K562 (cell line): ENCODE measurements at regions not wholly inside any gene's neighbourhood (a gene's known extent, or its start where the extent isn't known, plus 50 kb on each side); places are given as distances from the start of the nearest gene placed in this dataset.
"Not testable (repeated sequence)": the region's sequence is repeated elsewhere in the genome, so short reads cannot be mapped to it uniquely, and the experiment has no call there.

Experiments
- ATAC-seq: fragments of 200-7000 bp; cut with Tn5 transposase; 3 replicates; pipeline ENCODE4 v1.9.1; 2020; ENCODE audit warnings: moderate library complexity
- BruUV-seq: library from RNA; stranded (reverse); fragments of 400-500 nt; replicated peaks from 2 replicates; lab custom pipeline; 2021; lab: Mats Ljungman, UMichigan
- CTCF ChIA-PET: fragments of 300-600 bp; formaldehyde crosslinking; extraction: SDS; loops from one replicate; lab custom pipeline; 2021; ENCODE audit warnings: low intra/inter-chr PET ratio; lab: Yijun Ruan, JAX
- POLR2A ChIA-PET: fragments of 300-600, 350-650 bp; sonication (Branson Sonifier 250); formaldehyde crosslinking; extraction: SDS; loops from one replicate; lab custom pipeline; 2021; ENCODE audit warnings: antibody characterized with exemption, inconsistent platforms; lab: Yijun Ruan, JAX
- DNase-seq, 4 experiments: peaks; one replicate each; pipeline versions ENCODE4 v3.0.0 to v3.0.0-alpha.2; 2011 to 2018; ENCODE audit warnings: low spot score in 3 of 4, mixed read lengths in 3 of 4; ENCODE audit errors: extremely low read depth in 1 of 4
- FAIRE-seq: peaks from 2 replicates; lab custom pipeline; 2011; peaks lifted over from hg19 to GRCh38; lab: Jason Lieb, UNC
- H2AFZ ChIP-seq: 2 replicates; pipeline ENCODE4 v1.6.0; 2011; ENCODE audit warnings: low read depth, low read length, control low read depth, inconsistent platforms
- H3K27ac ChIP-seq: fragments of 200-600 bp; 3 replicates; pipeline ENCODE4 v1.8.0; 2011; ENCODE audit warnings: low read depth, mild to moderate bottlenecking, control low read depth, inconsistent platforms, low read length, moderate library complexity, mixed read lengths; ENCODE audit errors: extremely low read depth
- H3K27me3 ChIP-seq, 2 experiments: fragments of 300-600 bp in 1 of 2; 2 replicates in 1 of 2; 3 replicates in 1 of 2; pipeline versions ENCODE4 v1.6.0 to v1.8.0; 2011; ENCODE audit warnings: inconsistent platforms in 2 of 2, low read length in 2 of 2, mild to moderate bottlenecking in 1 of 2, mixed read lengths in 1 of 2, moderate library complexity in 1 of 2; ENCODE audit not compliant: control insufficient read depth in 2 of 2, insufficient read depth in 2 of 2
- H3K36me3 ChIP-seq: fragments of 300-600 bp; 3 replicates; pipeline ENCODE4 v1.8.0; 2011; ENCODE audit warnings: mild to moderate bottlenecking, low read length, inconsistent platforms; ENCODE audit not compliant: control insufficient read depth, insufficient read depth
- H3K4me1 ChIP-seq, 2 experiments: fragments of 200-600 bp in 1 of 2; replicated peaks in 1 of 2; 2 replicates in 1 of 2; 3 replicates in 1 of 2; pipeline versions ENCODE4 v1.5.1 to v1.8.0; 2011; ENCODE audit warnings: inconsistent platforms in 2 of 2, low read length in 2 of 2, mild to moderate bottlenecking in 1 of 2, mixed read lengths in 1 of 2, moderate library complexity in 1 of 2; ENCODE audit not compliant: control insufficient read depth in 2 of 2, insufficient read depth in 2 of 2
- H3K4me2 ChIP-seq: 2 replicates; pipeline ENCODE4 v1.6.1; 2011; ENCODE audit warnings: low read length, control low read depth, inconsistent platforms, mixed read lengths; ENCODE audit not compliant: insufficient read depth
- H3K4me3 ChIP-seq: fragments of 200-600 bp; sonication (generic), shearing (Covaris generic); 2 replicates; pipeline ENCODE4 v1.5.1; 2016; ENCODE audit warnings: control low read depth, inconsistent platforms
- H3K79me2 ChIP-seq: fragments of 200-600 bp; 3 replicates; pipeline ENCODE4 v1.8.0; 2011; ENCODE audit warnings: low read length, inconsistent platforms; ENCODE audit not compliant: control insufficient read depth, insufficient read depth
- H3K9ac ChIP-seq, 2 experiments: 2 replicates each; pipeline versions ENCODE4 v1.6.0 to v1.6.1; 2011; ENCODE audit warnings: low read depth in 2 of 2, low read length in 2 of 2, control low read depth in 1 of 2, inconsistent platforms in 1 of 2, mild to moderate bottlenecking in 1 of 2, mixed read lengths in 1 of 2; ENCODE audit not compliant: insufficient read depth in 1 of 2
- H3K9me1 ChIP-seq: one replicate; pipeline ENCODE4 v1.6.0; 2011; ENCODE audit warnings: inconsistent platforms, mild to moderate bottlenecking, low read length, moderate library complexity; ENCODE audit not compliant: control insufficient read depth, insufficient read depth
- H3K9me3 ChIP-seq: replicated peaks from 2 replicates; pipeline ENCODE4 v1.5.1; 2011; ENCODE audit warnings: low read depth, low read length, inconsistent platforms; ENCODE audit not compliant: control insufficient read depth, insufficient read depth
- H4K20me1 ChIP-seq: replicated peaks from 2 replicates; pipeline ENCODE4 v1.6.1; 2011; ENCODE audit warnings: low read length, inconsistent platforms, mixed read lengths; ENCODE audit not compliant: control insufficient read depth, insufficient read depth
- BHLHE40 ChIP-seq: IDR thresholded peaks from 2 replicates; pipeline ENCODE4 v1.6.1; 2011; ENCODE audit warnings: low read length, improper control_type of control experiment
- CREB5 ChIP-seq: fragments of 250-450 bp; sonication (Bioruptor Pico); IDR thresholded peaks from 2 replicates; pipeline ENCODE4 v1.5.0; 2020; ENCODE audit warnings: mild to moderate bottlenecking
- E2F8 ChIP-seq: fragments of 450-650 bp; IDR thresholded peaks from 2 replicates; pipeline ENCODE4 v1.7.1; 2018; ENCODE audit warnings: mild to moderate bottlenecking, low read depth; ENCODE audit not compliant: partially characterized antibody
- FOXM1 ChIP-seq, 2 experiments: fragments of 450-650 bp in 1 of 2; sonication (generic) in 1 of 2; formaldehyde crosslinking in 1 of 2; IDR thresholded peaks; 2 replicates each; pipeline versions ENCODE4 v1.6.1 to v1.9.0; 2017 to 2022; ENCODE audit warnings: low read depth in 2 of 2, mild to moderate bottlenecking in 2 of 2, missing genetic modification reagents in 1 of 2, moderate library complexity in 1 of 2
- MAFK ChIP-seq: IDR thresholded peaks from 2 replicates; pipeline ENCODE4 v1.6.1; 2011; ENCODE audit warnings: low read length, improper control_type of control experiment
- MYC ChIP-seq, 2 experiments: fragments of 250-450 bp in 1 of 2; sonication (Bioruptor Pico) in 1 of 2; IDR thresholded peaks; 2 replicates each; pipeline versions ENCODE4 v1.5.1 to v1.6.1; 2012 to 2021; ENCODE audit warnings: low read depth in 2 of 2, borderline replicate concordance in 1 of 2, improper control_type of control experiment in 1 of 2, low read length in 1 of 2, mild to moderate bottlenecking in 1 of 2, moderate library complexity in 1 of 2
- PCBP1 ChIP-seq: fragments of 200-400 bp; formaldehyde crosslinking; IDR thresholded peaks from 2 replicates; pipeline ENCODE4 v1.6.1; 2018; ENCODE audit warnings: mild to moderate bottlenecking, low read depth, low read length; ENCODE audit not compliant: poor library complexity, severe bottlenecking
- TRIM28 ChIP-seq: fragments of 450-650 bp; IDR thresholded peaks from 2 replicates; pipeline ENCODE4 v1.6.1; 2017
- ZNF146 ChIP-seq: IDR thresholded peaks from one replicate; pipeline ENCODE4 v1.6.1; 2018; ENCODE audit warnings: missing compliant biosample characterization; ENCODE audit not compliant: unreplicated experiment
- WGBS: fragments of 100-300 bp; shearing (Covaris generic); methylation state at CpG from one replicate; pipeline ENCODE4 v1.1.6; 2016; ENCODE audit warnings: low coverage, mixed read lengths; ENCODE audit not compliant: insufficient coverage; ENCODE audit errors: missing lambda C conversion rate; 5-methylcytosine and 5-hydroxymethylcytosine counted together
- in situ Hi-C: fragments of 300-500 bp; cut with MboI; formaldehyde crosslinking; loops from 4 replicates; pipeline ENCODE4 v1.15.0; 2018; ENCODE audit warnings: inconsistent platforms, mixed read lengths
- intact Hi-C: fragments of 100-400 bp; cut with micrococcal nuclease; formaldehyde crosslinking; loops from 2 replicates; pipeline ENCODE4 v1.14.2; 2022
- TF ChIP-seq, protein P1 (sequence below): fragments of 250-450 bp; sonication (Bioruptor Pico); IDR thresholded peaks from 2 replicates; pipeline ENCODE4 v1.8.0; 2021; ENCODE audit warnings: moderate library complexity, mild to moderate bottlenecking, inconsistent platforms

- H3K4me3 ChIP-seq, H3K4me1 ChIP-seq, H3K36me3 ChIP-seq, H3K79me2 ChIP-seq, CTCF ChIA-PET, BruUV-seq, POLR2A ChIA-PET, H3K27ac ChIP-seq, H4K20me1 ChIP-seq, FAIRE-seq, intact Hi-C loops, ATAC-seq, H3K4me2 ChIP-seq, H3K9ac ChIP-seq, H3K9me1 ChIP-seq, H3K27me3 ChIP-seq, H3K9me3 ChIP-seq, in situ Hi-C loops, H2AFZ ChIP-seq, DNase-seq: not testable (repeated sequence)
- peak; percentile 66 for TF ChIP-seq ZNF146 (CRISPR knock-in tag)
- 0% methylated on average over 2 of the region's 2 CpGs for WGBS
These were observed 207.6 kb downstream of the DEPDC1B start for GRCh38 chr5:60492358-60492757.

GRCh38 chr5:60490597-60491166, 209.3 kb downstream of the DEPDC1B start:
- Histone ChIP-seq H4K20me1 (no peaks in the 10 kb centered on the region), H3K4me3 (no peak overlapping the region), H3K9me3 (no peaks in the 10 kb centered on the region), H3K27ac (no peak overlapping the region), H3K4me2 (no peak overlapping the region), H3K36me3 (no peaks in the 10 kb centered on the region), H3K79me2 (no peaks in the 10 kb centered on the region), H3K9ac (no peak overlapping the region), H2AFZ (no peak overlapping the region), H3K9me1 (no peaks in the 10 kb centered on the region)
- BruUV-seq: no TSS peak
- 2% methylated on average over 4 of the region's 4 CpGs for WGBS
- no peak for FAIRE-seq
- no peak for DNase-seq
- ATAC-seq: no peak
- ChIA-PET CTCF (no interaction called here), POLR2A (no interaction called here)
- in situ Hi-C loops: no loop called here
- intact Hi-C loops: no loop called here
- TF ChIP-seq TRIM28: no peak
- no peak for TF ChIP-seq MAFK
- no peak for TF ChIP-seq E2F8
- no peak for TF ChIP-seq PCBP1
- no peak for TF ChIP-seq BHLHE40
- no peak for TF ChIP-seq CREB5 (CRISPR knock-in tag)
- TF ChIP-seq, protein P1, sequence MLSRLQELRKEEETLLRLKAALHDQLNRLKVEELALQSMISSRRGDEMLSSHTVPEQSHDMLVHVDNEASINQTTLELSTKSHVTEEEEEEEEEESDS (CRISPR knock-in tag): no peak
- no peak for TF ChIP-seq FOXM1 (IDR thresholded peaks at IDR 0.05; ENCODE audit: low read depth)
- TF ChIP-seq FOXM1 (CRISPR knock-in tag; IDR thresholded peaks at IDR 0.05; ENCODE audit: low read depth): no peak
- no peak for TF ChIP-seq MYC (IDR thresholded peaks at IDR 0.05; ENCODE audit: low read depth, low read length)
- TF ChIP-seq MYC (CRISPR knock-in tag; IDR thresholded peaks at IDR 0.05; ENCODE audit: borderline replicate concordance, low read depth): no peak
- TF ChIP-seq, all 486 proteins: peak for 0
- no peaks in the 10 kb centered on the region for H3K4me1 ChIP-seq
- H3K27me3 ChIP-seq: no peaks in the 10 kb centered on the region
